Activated CD4-positive, alpha-beta T cell treated with anti-CD3 and anti-CD28 coated beads for 1 hour (primary cell): ENCODE measurements at regions not wholly inside any gene's neighbourhood (a gene's known extent, or its start where the extent isn't known, plus 50 kb on each side); places are given as distances from the start of the nearest gene placed in this dataset.

ENCODE experiments used
- DNase-seq: peaks from one replicate; pipeline ENCODE4 v3.0.0-alpha.2; 2020

DNA sequence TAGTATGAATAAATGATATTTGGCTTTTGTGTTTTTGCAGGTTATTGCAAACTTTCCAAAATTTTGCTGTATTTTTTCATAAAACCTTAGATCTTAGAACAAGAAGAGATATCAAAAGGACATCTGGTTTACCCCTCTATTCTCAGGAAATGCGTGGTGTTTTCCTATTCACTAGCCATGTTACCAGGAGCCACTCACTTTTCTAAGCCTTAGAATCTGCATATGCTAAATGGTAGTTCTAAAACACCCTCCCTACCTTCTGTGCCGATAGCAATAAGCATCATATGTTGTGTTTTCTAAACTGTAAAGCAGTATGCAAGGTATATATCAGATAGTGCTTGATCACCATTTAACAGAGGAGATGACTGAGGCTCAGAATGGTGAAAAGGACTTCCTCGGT is 715.0 kb upstream of the CELF2 start:
- DNase-seq, result no peak

DNA sequence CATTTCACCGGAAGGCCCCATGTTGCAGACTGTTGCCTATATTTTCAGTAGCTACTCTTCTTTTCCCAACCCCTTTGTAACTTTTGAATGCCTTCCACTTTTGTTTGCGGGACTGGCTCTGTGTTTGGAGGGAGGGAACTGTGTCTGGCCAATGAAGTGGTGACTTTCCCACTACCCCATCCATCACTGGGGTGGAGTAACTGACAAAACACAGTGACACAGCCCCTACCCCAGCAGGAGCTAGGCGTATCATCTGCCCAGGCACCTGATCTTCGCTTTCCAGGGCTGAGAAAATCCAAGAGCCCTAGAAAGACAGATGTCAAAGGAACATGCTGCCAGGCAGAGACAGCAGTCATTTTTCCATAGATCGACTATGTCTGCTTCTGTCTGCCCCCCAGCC is 710.6 kb upstream of the CELF2 start:
- DNase-seq, result no peak

DNA sequence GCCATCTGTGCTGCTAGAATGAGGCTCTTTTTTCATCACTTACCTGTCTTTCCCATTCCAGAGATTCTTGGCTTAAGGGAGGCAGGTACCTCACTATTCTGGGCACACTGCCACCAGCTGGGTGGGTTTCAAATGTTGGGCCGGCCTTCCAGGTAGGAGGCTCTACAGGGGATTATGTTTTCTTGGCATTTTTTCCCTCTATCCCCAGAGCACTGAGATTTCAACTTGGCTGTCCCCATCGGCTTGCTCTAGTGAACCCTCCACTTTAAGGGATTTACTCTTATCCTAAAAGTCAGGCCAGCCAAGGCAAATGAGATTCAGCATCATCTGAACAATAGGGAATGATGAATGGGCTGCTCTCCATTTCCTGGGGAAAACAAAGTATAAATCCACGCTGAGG is 710.1 kb upstream of the CELF2 start:
- DNase-seq, result no peak

DNA sequence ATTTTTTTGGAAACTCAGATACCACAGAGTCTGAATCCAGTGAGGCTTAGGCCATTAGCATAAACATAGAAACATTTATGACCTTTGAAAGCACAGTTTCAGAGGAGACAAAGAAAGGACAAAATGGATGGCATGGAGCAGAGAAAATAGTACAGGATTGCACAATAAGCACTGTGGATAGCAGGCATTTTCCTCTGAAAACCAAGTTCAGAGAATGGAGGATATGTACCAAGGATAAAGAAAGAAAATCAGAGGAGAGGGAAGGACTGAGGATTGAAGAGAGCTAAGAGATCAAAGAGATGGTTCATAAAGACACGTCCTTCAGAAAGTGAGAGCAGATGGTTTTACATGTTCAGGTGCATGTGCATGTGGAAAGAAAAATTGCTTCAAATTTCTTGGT is 707.2 kb upstream of the CELF2 start:
- no peak for DNase-seq

DNA sequence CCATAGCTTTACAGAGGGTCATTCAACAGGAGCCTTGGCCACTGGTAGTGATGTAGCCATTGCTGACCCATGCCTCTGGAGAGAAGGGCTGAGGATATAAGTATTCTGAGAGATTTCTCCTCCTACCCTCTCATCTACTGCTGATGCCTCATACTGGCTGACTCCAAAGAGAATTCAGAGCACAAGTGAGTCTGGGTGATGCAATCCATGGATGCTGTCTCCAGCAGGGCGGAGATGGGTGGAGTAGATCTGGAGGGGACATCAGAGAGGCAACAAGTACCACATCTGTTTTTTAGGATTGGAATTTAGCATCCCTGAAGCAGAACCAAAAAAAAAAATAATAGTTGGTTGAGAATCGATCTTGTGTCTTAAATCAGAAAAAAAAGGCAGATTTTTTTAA is 705.7 kb upstream of the CELF2 start:
- no peak for DNase-seq

DNA sequence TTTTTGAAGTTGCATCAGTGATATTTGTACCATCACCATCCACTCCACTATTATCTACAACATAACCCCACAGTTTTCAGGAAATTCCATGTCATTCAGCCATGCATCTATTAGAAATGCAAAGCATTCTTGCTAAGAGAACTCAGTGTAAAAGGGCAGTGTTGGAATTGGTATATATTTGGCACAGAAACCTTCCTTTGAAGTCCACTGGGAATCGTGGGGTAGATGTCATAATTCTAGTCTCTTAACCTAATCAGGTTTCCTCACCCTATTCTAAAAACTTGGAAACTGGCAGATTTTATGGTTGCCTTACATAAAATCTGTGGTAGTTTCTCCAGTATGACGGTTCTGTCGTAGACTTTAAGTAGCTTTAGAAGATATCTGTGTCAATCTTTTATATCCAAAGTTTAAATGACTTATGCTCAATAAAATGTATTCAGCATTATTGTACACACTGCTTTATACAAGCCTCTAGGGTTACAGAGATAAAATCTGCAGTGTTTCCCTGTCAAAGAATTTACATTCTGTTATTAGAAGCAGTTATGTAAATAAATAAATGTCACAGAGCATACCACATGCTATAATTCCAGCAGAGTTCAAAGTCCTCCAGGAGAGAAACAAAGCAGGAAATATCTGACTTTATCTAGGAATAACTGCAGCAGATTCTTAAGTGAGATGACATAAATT is 704.4 kb upstream of the CELF2 start:
- DNase-seq, result no peak

DNA sequence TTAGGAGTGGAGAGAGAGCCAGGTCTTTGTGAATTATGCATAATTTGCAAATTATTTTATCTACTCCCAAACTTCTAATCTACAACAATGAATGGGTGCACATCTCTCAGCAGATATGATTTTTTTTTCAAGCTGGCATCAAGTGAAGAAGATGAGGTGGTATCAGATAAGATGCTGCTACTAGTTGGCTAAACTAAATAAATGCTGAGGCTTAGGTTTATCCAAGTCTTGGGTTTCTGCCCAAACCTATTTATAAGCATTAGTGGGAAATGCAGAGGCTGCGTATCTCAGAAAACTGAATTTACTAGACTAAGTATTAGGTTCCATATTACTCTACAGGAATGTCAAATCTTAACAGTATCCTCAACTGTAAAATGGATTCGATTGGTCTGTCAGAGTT is 703.0 kb upstream of the CELF2 start:
- no peak for DNase-seq

DNA sequence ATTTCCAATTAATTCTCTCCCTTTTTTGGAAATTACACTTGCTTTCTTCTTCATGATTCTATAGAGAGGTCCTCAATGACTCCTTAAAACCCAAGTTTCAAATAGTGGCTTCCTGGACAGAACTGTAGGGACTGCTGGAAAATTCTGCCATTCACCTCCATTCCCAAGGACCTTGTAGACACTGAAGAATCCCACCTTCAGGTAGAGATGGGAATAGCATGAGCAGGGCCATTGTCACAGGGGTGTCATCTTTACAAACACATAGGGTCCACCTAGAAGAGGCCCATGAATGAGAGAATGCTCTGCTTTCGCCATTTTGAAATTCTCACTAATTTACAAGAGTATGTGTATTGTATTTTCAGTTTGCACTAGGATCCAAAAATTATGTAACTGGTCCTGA is 701.7 kb upstream of the CELF2 start:
- no peak for DNase-seq

DNA sequence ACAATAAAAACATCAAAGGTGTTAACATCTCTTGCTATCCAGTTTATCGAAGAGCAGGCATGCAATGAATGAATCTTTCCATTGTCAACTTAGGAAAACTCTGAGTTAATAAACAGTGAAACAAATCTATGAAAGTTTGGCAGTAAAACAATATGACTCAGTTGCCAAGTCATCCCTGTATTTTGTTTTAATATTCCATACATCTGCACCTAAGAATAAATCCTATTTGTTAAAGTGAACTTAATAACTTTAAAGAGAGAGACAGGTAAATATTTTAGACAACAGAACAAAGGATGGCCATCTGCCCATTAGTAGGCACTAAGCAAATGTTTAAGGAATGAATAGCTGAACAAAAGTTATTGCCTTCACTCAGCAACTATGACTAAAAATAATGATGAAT is 700.5 kb upstream of the CELF2 start:
- DNase-seq, result no peak

DNA sequence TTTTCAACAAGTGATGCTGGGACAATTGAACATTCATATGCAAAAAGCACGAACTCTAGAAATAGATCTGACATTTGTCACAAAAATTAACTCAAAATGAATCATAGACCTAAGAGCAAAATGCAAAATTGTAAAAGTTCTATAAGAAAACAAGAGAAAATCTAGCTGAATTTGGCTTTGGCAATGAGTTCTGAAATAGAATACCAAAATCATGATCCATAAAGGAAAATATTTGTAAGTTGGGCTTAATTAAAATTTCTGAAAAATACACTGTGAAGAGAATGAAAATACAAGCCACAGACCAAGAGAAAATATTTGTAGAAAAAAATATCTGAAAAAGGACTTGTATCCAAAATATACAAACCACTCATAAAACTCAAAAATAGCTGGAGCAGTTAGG is 698.8 kb upstream of the CELF2 start:
- no peak for DNase-seq

DNA sequence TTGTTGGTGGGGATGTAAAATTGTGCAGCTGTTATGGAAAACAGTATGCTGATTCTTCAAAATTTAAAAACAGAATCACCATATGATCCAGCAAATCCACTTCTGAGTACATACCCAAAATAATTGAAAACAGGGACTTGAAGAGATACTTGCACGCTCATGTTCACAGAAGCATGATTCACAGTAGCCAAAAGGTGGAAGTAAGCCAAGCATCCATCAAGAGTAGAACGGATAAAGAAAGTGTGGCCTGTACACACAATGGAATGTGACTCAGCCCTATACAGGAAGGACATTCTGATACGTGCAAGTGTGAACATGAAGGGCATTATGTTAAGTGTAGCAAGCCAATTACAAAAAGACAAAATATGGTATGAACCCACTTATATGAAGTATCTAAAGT is 696.7 kb upstream of the CELF2 start:
- DNase-seq, result no peak

DNA sequence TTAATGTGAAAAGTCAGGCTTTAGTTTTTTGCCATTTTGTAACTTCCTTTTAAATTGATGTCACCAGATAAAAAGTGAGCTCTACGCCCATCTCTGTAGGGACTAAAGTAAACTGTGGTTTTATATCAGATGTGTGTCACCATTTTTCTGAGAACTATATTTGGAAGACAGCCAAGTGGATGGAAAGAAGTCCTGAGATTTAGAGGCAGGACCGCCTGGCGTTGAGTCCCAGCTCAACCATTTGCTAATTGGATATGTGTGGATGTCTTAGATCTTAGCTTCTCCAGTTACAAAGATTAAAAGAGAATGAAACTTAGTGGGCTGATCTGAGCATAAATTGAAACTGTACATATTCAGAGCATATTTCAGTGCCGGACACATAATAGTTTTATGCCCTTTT is 691.6 kb upstream of the CELF2 start:
- DNase-seq, result no peak

DNA sequence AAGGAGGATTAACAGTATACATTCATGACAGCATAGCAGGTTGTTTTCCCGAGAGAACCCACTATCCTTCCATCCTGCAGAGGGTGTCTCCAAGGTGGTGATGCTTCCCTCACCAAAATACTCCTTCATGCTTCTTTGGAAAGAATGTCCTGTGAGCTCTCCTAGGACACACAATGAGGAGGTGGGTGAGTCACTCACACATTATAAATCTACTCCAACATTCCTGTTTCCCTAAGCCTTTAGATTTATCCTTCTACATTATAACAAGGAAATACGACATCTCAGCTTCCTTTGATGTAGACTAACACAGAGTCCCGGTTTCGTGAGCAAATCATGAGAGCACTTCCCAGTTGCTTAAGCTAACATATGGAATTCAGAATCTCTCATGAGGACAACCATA is 689.7 kb upstream of the CELF2 start:
- DNase-seq, result no peak

DNA sequence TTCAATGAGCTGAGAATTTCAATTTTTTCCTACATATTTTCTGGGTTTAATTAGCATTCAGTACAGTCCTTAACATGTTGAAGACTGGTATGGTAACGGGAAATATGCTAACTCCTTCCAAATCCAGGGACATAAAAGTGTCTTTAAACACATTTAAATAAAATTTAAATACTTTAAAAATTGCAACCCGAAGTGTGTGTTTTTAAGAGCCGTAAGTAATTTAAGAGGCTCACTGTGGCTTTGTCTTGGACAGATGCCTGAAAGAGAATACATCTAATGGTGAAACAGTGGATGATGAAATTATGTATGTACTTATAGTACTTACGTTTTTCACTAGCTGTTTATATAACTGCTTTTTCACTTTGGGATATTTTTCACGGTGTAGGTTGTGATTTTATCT is 687.3 kb upstream of the CELF2 start:
- DNase-seq, result no peak

DNA sequence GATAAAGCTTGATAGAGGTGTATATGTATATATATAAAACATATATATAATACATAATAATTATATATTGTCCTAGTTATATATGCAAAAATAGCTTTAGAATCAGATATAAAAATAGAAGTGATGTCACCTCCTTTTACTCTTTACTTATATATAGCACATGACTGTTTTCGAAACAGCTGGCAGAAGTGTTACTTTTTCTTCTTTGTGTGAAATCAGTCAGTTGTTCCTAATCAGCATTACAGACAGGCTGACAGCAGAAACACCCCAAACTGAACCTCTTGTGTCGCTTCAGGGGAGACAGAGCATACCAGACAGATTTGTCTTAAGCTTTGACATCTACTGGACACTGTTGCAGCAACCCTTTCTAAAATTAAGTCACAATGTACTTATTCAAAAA is 684.9 kb upstream of the CELF2 start:
- no peak for DNase-seq

DNA sequence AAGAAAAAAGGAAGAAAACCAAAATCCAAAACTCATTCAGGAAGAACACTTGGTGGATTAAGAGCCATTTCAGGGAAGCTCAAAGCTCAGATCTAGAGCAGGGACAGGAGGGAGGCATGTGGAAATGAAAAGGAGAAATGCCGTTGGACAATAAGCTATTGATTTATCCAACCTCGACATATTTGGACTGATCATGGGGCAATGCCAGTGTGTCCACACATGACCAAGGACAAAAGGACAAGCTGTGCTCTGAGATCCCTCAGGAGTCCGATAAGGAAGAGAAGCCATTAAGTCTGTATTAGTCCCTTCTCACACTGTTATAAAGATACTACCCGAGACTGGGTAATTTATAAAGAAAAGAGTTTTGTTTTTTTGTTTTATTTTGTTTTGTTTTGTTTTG is 684.0 kb upstream of the CELF2 start:
- no peak for DNase-seq

DNA sequence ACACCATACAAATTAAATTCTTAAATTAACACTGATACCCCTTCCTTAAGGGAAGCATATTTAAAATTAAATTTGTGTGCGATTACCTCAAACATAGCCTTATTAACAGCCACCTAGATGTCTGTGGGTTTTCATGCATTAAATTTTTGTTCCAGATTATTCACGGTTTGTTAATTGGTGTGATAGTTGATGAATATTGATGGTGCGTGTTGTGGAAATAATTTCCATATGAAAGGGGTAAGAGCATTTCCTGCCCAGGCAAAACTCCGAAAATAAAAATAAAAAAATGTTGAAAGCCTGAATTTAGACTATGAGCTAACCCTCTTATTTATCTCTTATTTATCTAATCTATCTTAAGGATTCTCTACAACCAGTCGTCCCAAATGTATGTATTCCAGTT is 679.3 kb upstream of the CELF2 start:
- DNase-seq, result no peak

DNA sequence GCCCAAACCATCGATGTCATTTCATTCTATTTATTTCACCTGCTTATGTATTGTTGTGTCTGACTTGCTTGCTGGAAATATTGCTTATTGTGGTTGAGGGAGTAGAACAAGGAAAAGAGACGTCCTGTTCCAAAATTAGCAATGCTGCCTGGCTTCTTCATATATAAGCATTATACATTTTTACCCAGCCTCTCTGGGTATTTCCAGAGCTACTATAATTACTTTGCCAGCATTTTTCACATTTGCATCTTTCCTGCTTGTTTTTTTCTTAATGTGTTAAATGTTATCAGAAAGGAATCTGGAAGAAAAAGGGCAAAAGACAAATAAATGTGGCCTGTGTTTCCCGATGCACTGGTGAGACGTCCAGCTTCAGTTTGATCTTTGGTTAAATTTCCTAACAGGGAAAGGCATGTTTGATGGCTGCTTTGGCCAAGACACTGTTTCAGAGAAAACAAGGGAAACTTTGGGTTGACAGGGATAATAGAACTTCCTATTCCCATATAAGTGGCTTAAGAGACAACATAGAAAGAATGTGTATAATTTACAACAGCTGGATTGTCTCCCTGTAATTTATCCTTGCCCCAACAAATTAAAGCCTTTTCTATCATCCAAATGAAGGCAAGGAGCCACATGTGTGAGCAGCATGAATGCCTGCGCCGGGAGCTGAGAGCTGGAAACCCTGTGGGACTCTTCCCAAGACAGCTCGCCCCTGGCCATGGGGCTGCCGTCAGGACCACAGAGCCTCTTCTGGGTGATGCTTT is 671.1 kb upstream of the CELF2 start:
- DNase-seq, result no peak

DNA sequence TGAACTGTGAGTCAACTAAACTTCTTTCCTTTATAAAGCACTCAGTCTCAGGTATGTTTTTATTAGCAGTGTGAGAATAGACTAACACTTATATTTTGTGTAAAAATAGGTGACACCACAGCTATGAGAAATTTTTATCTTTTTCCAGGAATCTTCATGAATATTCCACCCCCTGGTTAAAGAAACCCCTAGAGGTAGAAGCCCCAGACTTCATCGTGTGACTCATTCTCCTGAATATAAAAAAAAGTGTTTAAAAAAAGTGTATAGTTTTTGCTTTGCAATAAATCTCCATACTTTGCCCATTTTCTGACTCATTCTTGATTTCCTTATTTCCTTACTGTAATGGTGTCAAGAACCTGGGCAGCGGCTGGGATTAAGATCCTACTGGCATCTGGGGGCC is 667.6 kb upstream of the CELF2 start:
- no peak for DNase-seq

DNA sequence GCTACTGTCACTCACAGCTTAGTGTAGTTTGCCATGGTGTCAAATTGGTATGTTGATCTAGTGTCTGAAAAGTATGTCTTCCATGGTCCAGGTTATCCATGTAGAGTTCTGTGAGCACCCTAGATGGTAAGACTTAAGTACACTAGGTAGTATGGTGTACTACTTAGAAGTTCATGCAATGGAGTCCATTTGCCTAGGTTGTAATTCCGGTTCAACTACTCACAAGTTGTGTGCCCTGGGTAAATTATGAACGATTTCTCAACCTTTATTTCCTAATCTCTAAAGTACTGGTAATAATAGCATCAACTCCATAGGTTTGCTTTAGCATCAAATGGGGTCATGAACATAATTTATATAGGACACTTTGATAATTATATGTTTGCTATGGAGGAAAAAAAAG is 666.2 kb upstream of the CELF2 start:
- no peak for DNase-seq

DNA sequence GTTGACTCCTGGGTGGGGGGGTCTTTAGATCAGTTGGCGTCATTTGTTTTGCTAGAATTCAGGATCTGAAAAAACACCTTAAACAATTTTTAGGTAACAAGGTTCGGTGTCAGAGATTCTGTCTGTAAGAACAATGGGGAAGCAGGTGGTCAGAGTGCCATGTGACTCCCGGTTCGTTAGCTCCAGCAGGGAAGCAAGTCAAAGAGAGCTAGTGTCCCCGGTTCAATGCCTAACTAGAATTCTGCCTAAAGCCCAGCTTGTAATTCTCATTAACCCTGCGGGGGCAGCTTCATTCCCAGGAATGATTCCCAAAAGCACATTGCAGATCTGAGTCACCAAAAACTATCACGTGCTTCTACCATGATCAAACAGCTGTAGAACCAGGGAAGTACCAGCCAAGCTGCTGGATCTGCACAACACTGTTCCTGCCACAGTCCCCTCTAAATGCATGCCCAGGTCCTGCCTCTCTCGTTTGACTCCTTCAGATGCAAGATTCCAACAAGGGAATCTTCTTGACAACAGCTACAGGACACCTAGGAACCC is 664.3 kb upstream of the CELF2 start:
- no peak for DNase-seq

DNA sequence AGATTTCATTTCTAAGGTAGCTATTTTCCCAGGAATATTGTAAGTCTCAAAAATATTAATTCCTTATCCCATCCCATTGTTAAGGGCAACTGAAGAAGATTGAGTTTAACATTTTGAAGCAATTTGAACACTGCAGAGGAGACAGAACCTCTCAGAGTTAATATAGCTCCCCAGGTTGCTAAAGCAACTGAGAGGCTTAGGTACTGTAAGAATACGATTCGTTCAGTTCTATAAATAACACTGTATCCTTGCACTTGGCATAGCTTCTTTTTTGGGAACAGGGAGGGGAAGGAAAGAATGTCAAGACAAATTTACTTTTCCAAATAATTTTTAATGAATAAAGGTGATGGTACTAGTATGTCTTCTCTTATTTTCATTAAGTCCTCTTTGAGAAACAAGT is 658.4 kb upstream of the CELF2 start:
- DNase-seq, result no peak

DNA sequence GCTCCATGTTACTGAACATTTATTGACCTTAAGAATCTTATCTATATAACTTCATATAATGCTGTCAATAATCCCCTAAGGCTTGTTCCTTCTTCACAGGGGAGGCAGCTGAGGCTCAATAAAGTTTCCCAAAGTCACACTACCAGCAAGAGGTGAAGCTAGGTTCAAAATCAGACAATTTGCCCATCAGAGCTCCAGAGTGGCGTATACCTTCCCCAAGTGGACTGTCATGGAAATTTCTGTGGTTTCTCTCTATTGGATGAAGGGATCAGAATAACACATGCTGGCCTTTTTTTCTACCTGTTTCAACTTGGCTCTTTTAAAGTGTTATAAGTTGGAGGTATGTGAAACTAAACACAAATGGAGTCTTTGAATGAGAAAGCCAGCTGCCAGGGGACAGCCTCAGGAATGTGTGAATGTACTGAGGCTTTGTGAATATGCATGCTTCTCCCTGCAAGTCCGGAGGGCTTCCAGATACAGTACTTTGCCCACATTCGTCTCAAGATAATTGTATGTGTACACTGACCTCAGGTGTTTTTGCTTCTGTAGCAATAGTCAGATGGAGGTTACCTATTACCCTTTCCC is 656.3 kb upstream of the CELF2 start:
- no peak for DNase-seq

DNA sequence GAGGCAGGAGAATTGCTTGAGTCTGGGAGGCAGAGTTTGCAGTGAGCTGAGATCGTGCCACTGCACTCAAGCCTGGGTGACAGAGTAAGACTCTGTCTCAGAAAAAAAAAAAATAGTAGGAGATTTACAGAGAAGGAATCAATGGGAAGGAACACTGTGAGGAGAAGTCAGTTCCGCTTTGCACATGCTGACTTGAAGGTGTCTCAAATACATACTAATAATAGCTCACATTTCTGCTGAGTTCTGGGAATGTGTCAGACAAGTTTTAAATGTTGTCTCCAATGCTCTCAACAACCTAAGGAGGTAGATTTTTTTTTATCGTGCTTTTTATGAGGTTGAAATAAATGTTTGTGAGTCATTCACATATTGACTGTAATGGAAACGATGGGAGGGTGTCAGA is 654.9 kb upstream of the CELF2 start:
- DNase-seq, result no peak
